HG03354 (cell line): ENCODE measurements at regions not wholly inside any gene's neighbourhood (a gene's known extent, or its start where the extent isn't known, plus 50 kb on each side); places are given as distances from the start of the nearest gene placed in this dataset.
"Not testable (repeated sequence)": the region's sequence is repeated elsewhere in the genome, so short reads cannot be mapped to it uniquely, and the experiment has no call there.

Source experiments
- ATAC-seq: cut with Tn5 transposase; IDR thresholded peaks from one replicate; pipeline ENCODE4 v1.9.1; 2021; ENCODE audit warnings: mild to moderate bottlenecking; ENCODE audit not compliant: unreplicated experiment, poor library complexity, severe bottlenecking

- no peak for ATAC-seq
Measured at GRCh38 chr10:61066661-61067344, 122.8 kb upstream of the RHOBTB1 start.

DNA sequence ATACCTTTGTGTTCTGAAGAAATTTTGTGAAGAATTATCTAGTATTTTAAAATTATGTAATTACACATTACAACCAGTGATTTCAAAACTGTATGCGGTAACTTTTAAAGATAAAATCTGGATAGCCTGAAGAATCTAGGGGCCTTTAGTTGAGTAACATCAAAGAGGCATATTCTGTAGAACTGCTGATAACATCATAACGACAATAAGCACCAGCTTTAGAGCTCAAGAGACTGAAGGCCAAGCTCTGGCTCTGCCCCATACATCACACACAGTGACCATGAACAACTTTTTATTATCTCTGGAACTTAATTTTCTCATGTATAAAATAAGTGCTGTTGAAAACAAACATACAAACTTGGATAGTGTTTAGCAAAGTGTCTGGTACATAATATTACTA, 121.1 kb upstream of the RHOBTB1 start:
- ATAC-seq: no peak

GRCh38 chr10:61064356-61064755, 120.4 kb upstream of the RHOBTB1 start:
- no peak for ATAC-seq

- no peak for ATAC-seq
Measured at GRCh38 chr10:61063901-61064300, 119.9 kb upstream of the RHOBTB1 start.

DNA sequence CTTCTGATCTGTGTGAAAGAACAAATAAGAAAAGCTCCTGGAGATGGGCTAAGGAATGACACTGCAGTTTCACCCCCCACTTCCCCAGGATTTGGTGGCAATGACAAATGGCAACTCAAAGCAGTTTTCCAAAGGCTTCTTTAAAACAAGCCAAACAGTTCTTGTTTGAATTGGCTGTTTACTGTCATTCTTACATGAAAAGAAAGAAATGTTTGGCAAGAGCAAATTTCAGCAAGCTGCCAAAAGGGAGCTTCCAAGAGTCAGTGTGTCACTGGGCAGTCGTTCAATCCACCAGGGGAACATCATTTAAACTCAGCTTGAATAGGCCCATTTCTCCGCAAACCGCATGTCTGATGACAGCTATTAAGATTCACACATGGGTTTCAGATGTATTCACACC, 119.0 kb upstream of the RHOBTB1 start:
- no peak for ATAC-seq

GRCh38 chr10:61061923-61062504, 118.0 kb upstream of the RHOBTB1 start:
- ATAC-seq: no peak

DNA sequence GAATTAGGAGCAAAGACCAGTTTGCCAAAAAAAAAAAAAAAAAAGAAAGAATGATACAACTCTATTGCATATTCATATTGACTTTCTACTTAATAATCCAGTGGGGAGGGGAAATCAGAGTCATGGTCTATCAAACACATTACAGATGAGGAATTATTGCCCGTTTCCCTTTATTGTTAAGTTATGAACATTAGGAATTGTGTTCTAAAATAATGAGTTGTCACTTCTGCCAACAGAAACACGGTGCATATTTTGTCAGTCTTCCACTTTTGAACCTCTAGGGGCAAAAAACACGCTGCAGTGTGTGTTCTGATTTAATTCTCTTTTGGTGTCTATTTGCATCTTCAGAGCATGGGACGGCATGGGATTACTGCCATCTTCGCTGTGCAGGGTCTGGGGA, 115.7 kb upstream of the RHOBTB1 start:
- no peak for ATAC-seq

- ATAC-seq: no peak
Measured at GRCh38 chr10:61052469-61053205, 108.7 kb upstream of the RHOBTB1 start.

GRCh38 chr10:61051344-61051743, 107.4 kb upstream of the RHOBTB1 start:
- ATAC-seq: no peak

DNA sequence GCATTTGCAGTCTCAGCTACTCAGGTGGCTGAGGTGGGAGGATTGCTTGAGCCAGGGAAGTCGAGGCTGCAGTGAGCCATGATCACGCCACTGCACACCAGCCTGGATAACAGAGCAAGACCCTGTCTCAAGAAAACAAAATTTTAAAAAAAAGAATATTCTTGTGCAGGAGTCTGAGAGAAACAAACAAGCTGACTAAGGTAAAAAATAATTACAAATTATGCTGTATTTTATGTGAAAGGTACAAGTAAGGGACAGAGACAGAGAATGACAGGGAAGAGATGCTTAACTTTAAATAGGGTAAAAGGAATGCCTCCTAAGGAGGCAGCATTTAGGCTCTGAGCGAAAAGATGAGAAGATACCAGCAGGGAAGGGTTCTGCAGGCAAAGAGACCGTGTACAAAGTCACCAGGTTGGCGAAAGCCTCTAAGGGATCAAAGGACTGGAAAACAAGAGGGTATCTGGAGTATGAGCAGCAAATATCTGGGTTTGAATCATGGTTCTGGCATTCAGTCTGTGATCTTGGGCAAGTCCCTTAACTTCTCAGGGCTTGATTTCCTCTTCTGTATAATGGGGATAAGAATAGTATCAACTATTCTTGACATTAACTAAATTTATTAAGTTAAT, 106.2 kb upstream of the RHOBTB1 start:
- no peak for ATAC-seq

DNA sequence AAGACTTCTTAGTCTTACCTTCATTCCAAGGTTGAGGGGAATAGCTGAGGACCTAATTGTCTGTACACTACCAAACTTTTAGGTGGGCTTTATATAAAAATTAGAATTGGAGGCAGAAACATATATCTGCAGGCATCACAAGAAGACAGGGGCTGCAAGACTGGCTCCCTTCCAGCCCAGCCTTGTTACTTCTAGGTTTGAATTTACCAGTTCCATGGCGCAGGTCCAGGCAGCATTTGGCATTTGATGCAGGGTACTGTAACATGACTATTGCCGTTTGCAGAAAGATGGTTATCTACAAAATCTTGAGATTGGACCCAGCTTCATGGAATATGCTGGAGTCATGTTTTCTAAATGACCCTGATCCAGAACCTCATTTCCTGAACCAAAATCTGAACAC, 105.4 kb upstream of the RHOBTB1 start:
- no peak for ATAC-seq

DNA sequence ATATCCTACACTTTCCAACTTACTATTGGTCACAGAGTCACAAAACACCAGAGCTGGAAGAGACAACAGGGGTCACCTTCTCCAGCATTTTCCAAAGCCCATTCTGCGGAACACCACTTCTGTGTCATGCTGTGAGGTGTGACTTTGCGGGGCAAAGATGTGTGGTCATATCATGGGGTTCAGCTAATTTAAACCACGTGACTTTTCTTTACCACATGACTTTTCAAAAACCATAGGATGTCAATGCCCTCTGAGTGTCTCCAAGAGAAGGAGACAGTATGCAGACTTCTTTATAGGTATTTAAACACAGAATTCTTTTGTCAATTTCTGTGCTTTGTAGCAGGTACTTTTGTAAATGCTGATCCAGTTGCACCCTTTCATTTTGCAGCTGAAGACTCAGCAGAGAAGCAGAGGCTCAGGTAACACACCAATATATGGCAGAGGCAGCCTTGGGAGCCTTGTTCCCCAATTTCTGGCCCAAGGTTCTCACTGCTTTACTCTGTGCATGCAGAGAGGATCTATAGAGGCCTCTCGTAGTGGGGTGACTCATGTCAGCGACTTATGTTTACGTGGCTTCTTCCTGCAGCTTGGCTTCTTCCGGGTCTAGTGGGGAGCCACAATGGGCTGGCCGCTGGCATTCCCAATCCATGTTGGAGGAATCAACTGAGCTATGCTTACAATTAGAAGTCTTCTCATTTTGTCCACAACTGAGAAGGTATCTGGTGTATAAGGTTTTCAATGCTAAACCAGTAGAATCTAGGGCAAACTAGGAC, 104.0 kb upstream of the RHOBTB1 start:
- ATAC-seq: no peak

DNA sequence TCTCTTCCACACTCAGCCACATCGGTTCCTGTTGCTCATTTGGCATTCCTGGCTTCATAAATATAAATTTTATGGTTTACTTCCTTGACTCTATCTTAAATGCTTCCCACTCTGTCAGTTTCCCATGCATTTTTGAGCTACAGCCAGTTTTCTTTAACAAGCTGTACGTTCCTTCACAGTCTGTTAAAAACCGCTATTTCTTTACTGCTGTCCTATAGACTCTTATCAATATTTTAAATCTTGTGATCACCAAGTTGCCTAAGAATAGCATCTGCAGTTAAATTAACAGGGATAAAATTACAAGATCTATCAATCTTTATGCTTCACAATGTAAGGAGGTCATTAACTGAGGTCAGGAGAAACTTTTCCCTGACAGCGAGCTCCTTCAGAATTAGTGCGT, 103.1 kb upstream of the RHOBTB1 start:
- no peak for ATAC-seq

- ATAC-seq: not testable (repeated sequence)
Measured at GRCh38 chr10:61045480-61045879, 101.5 kb upstream of the RHOBTB1 start.

DNA sequence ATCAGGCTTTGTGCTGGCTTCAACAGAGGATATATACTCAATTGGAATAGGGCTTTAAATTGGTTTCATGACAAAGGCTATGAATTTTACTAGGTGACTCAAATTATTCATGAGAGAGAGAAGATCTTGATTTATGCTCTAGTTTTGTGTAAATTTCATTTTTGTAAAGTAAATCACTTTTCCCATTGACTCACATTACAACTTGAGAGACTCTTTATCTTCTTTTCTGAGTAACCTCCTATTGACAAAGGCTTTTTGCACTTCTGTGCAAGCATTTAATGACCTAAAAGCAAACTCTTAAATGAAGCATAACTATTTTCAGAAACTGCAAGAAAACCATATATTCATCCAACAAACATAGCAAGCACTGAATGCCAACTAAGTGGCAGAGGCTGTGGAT, 98.5 kb upstream of the RHOBTB1 start:
- ATAC-seq: no peak

- ATAC-seq: no peak
Measured at GRCh38 chr10:61040399-61041016, 96.5 kb upstream of the RHOBTB1 start.

DNA sequence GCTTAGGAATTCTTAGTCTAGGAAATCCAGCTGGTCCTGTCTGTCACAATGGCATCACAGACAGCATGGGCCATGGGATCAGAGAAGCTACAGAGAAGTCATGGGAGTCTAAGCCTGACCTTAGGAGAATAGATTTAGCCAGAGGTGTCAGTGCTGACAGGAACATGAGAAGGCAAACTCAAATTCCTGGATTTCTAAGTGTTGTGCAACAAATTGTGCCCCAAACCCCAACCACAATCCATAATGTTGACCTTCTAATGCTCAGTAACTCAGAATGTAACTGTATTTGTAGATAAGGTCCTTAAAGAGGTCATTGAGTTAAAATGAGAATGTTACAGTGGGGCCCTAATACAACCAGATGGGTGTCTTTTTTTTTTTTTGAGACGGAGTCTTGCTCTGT, 95.9 kb upstream of the RHOBTB1 start:
- ATAC-seq: no peak

DNA sequence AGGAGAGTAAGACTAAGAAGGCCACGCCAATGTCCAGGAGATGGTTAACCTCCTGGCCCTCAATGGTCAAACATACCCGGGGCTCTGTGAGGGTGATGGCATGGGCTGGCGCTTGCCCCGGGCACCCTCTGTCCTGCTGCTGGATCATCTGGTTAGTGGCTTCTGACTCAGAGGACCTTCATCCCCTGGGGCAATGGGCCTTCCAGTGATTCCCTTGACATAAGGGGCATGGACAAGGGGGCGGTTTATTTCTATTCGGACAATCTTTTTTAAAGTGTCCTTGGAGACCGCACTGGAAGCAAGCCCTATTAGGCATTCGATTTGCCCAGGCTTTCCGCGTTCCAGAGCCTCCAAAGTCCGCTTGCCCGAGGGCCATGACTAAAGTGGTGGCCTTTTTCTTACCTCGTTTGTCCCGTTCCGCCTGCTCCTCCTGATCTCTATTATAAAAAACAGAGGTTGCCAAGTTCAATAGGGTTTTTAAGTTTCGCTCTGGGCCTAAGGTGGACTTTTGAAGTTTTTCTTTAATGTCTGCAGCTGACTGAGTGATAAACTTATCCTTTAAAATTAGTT, 93.4 kb upstream of the RHOBTB1 start:
- ATAC-seq: not testable (repeated sequence)

DNA sequence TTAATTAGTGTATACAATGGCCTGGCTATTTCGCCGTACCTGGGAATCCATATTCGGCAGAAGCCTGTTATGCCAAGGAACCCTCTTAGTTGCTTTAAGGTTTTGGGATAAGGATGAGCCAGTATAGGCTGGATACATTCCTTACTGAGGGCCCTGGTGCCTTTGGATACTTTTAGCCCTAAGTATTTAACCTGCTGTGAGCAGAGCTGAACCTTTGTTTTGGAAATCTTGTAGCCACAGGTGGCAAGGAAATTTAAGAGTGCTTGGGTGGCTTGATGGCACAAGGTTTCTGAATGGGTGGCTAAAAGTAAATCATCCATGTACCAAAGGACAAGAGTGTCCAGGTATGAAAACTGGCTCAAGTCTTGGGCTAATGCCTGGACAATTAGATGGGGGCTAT, 92.2 kb upstream of the RHOBTB1 start:
- ATAC-seq: not testable (repeated sequence)
